ENCODE measurements at regions not wholly inside any gene's neighbourhood (a gene's known extent, or its start where the extent isn't known, plus 50 kb on each side); places are given as distances from the start of the nearest gene placed in this dataset.

DNA sequence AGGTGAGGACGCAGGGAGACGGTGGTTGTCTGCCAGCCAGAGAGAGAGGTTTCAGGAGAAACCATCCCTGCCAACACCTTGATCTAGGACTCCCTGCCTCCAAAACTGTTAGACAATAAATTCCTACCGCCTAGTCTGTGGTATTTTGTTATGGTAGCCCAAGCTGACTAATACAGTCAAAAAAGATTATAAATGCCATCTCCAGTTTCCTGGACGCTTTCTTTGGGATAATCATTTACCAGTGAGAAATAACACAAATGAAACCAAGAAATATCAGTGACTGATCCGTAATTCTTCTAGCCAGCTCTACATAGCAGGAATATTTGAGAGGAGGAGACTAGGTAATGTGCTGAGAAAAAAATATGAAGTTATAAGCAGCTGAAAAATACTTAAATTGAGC is 707.8 kb upstream of the LMCD1 start:
- DNase-seq (ENCODE audit: low spot score), result no peak

DNA sequence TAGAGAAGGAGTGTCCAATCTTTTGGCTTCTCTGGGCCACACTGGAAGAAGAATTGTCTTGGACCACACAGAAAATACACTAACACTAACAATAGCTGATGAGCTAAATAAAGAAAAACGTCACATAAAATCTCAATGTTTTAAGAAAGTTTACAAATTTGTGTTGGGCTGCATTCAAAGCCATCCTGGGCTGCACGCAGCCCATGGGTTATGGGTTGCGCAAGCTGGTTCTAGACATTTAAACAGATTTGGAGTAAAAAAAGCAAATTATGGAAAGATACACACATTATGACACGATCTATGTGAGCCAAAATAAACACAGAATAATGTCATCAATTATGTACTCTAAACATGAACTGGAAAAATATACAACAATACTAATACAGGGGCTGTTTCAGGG is 703.3 kb upstream of the LMCD1 start:
- DNase-seq (ENCODE audit: low spot score), result no peak

DNA sequence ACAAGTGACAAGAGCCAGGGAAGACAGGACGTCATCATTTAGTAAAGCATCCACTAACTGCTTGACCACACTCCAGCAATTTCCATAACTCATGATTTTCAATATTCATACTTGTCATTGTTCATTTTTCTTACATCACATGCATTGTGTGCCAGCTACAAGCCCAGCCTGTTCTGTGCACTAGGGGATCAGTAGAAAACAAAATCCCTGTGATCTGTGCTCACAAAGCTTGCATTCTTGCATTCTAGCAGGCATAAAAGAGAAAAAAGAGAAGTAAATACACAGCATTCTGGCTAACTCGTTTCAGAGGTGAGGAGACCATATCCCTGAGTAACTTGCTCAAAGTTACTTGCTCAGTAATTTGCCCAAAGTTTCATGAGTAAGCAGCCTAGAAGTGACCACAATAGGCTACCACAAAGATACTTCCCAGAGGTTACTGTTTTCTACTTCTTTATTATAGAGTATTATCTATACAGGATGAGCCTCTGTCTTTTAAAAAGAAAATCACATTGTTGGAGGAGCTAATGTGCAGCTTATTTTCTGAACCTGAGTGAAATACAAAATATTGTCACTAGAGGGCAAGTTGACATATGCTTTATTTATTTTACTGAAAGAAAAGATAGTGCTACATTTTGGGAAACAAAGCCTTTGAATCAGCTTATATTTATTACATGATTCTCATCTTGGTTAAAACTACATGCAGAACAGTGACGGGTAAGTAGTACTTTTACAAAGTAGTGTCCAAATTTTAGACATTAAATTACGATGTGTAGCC is 701.4 kb upstream of the LMCD1 start:
- no peak for DNase-seq (ENCODE audit: low spot score)

DNA sequence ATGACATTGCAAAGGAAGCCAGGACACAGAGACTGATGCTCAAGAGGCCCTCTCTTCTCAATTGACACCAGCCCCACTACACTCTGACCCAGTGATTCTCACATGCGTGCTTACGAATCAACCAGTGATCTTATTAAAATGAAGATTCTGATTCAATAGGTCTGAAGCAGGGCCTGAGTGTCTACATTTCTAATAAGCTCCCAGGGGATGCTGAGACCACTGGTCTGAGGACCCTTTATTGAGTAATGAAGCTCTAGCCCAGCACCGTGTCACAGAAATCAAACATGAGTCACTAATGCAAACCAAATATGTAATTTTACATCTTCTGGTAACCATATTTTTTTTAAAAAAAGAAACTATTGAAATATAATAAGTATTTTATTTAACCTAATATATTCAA is 689.1 kb upstream of the LMCD1 start:
- DNase-seq (ENCODE audit: low spot score), result no peak

DNA sequence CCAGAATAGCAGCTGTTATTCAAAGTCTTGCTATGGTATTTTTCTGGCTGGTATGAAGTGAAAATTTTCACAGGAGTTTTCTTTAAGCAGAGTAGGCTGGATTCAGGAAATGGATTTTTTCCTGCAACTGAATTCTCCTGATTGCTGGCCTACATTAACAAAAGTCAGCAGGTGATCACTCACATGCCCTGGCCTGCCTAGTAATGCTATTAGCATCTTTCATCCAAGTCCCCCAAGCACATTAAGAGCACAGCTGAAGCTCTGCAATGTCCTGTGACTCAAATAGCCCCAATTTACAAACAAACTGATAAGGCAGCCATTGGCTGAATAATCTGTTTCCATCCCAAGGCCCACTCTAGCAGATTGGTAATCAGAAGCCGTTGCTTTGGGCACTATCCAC is 688.3 kb upstream of the LMCD1 start:
- DNase-seq (ENCODE audit: low spot score), result no peak

DNA sequence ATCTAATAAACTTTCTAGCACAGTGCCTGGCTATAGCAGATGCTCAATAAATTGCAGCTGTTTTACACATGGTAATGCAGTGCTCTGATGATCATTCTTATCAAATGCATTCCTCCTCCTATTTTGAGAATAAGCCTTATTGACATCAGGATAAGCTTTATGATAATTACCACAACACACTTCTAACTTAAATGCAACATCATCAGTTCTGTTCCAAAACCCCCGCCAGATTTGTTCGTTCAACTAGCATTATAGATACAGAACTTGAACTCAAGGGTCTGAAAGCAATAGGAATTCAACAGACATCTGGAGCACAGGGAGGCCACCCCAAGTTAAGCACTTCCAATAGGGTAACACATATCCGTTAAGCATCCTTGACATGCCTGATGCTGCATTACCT is 684.4 kb upstream of the LMCD1 start:
- no peak for DNase-seq (ENCODE audit: low spot score)

DNA sequence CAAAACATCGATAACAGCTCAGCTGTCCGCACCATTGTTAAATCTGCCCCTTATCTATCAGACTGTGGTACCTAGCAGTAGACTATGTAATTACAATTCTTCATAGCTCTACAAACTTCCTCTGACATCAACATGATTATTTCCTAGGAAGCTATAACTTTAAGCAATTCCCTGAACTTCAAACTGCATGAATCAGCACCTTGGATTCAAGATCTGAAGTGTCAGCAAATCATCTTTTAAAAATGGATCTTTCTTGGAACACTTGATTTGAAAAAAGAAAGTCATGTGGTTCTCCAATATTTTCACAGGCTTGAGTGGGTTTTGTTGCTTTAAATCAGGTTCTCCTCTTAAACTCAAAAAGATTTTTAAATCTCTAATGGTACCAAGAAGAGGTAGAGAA is 680.7 kb upstream of the LMCD1 start:
- DNase-seq (ENCODE audit: low spot score), result no peak

DNA sequence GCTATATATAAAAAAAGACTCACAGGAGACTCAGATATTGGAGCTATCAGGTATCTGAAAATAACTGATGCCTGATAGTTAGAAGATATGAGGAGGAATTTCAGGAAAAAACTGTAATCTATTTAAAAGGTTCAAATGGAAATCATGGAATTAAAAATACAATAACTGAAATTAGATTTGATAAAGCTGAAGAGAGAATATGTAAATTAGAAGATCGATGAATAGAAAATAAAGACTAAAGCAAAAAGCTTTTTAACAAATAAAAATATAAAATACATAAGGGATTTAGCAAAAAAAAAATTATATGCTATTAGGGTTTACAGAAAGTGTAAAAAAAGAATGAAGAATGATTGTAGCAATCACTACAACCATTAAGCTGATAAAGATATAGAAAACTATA is 679.8 kb upstream of the LMCD1 start:
- DNase-seq (ENCODE audit: low spot score), result no peak

DNA sequence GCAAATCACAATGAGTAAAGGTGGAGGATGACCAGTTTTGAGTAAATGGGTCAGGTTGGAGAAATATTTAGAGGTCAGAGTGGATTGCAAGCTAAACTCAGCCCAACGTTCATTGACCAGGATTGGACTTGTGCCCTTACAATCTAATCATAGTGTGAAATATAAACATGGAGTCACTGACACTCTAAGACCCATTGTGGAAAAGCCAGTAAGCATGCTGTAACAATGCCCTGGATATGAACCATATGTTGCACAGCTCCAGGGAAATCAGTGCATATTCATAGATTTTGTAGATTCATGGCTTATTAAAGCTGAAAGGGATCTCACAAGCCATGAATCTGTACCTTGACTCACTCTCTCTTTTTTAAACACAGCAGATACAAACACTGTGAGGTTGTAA is 660.2 kb upstream of the LMCD1 start:
- DNase-seq (ENCODE audit: low spot score), result no peak

DNA sequence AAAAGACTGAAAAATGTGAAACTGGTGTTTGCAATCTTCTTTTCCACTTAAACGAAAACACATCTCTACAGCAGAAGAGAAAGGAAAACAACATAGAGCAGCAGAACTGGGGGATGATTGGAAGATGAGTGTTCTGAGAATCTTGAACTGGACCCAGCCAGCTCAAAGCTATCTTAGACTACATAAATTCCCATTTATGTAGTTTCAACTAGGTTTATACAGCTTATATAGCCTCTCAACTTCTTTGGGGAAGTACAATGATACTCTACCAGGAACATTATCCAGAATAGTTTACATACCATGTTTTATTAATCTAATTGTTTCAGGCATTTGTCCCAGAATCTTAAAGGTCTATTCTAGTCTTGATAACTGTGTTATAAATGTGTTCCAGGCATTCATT is 658.2 kb upstream of the LMCD1 start:
- DNase-seq (ENCODE audit: low spot score), result no peak

DNA sequence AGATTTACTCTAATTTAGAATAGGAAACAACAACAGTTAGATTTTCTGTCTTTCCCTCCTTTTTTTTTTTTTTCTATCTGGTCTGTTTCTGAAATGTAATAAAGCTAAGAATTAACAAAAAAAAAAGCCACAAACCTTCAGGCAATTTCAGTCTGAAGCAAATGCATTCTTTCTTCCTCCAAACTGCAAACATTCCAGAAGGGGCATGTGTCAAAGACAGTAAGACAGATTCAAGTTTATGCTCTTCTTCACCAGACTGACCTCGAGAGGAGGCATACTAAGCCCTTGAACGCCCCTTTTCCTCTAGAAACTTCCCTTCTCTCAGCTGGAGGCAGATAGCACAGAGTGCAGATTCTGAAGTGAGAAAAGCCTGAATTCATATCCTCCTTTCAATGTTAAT is 654.6 kb upstream of the LMCD1 start:
- DNase-seq (ENCODE audit: low spot score), result no peak

DNA sequence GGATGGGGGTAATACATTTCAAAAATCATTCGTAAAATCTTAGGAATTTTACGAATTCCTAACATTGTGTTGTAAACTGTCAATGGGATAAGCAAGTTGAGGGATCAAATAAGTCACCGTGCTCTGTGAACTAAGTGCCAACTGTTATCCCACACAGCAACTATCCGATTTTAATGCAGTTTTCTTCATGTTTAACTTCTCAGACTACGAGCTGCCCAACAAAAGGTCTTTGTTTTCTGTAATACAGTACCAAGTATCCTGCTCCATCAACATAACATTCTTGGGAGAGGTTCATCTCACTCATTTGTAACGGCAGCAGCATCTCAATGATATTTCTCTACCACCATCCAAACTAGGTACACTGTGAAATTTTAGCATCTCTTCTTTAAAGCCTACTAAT is 654.1 kb upstream of the LMCD1 start:
- no peak for DNase-seq (ENCODE audit: low spot score)

DNA sequence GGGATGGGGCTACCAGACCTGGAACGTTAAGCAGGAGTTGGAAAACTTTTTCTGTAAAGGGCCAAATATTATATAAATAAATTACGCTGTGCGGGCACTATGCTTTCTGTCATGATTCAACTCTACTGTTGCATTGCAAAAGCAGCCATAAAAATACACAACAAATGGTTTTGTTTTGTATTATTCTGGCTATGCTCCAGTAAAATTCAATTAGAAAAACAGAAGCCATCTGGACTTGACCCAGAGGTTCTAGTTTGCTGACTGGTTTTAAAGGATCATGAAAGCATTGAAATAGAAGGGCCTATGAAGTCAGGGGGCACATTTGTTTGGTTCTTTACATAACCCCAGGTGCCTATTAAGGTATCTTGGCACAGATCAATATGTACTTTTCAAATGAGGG is 647.4 kb upstream of the LMCD1 start:
- DNase-seq (ENCODE audit: low spot score), result no peak

DNA sequence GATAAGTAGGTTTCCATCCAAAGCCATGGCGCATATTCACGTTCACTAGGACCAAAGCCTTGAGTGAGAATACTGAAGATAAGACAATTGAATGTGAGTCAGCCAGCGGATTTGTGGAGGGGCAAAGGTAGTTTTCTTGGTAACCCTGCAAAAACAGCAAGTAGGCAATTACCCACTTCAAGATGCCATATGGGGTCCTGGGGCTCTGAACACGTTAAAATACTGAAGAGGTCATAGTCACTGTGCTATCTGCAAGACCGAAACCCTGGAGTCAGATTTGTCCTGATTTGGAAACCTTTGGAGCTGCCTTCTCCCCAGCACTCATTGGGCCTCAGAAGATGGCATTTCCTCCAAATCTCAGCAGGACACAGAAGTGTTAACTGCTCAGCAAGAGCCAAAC is 646.9 kb upstream of the LMCD1 start:
- no peak for DNase-seq (ENCODE audit: low spot score)

DNA sequence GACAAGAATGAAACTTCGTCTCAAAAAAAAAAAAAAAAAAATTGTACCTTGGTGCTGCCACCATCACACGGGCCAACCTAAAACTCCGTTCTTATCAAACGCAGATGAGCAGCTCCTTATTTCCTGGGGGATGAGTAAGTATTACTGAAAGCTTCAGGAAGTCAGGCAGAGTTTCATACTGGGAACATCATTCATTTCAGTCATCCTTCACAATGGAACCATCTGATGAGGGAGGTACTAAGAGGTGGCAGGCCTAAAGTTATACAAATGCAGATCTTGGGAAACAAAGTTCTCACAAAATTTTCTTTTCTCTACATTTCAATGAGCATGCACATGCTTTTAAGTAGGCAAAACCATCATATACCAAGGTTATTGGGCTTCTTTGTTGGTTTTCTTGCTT is 636.0 kb upstream of the LMCD1 start:
- no peak for DNase-seq (ENCODE audit: low spot score)

DNA sequence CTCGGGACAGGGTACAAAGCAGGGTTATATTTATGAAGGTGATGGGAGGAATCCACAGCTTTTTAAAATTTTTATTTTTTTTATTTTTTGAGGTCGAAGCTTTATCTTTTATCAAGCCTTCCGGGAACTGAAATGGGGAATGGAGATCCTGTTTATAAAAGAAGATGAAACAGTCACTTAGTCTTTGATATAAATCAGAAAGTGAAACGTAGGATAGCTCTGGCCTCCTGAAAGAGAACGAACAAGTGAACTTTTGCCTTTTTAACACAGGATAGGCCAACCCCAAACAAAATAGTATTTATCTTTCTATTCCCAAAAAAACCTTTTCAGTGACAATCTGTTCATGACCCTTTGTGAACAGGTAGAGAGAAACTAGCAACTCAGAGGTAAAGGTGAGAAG is 634.0 kb upstream of the LMCD1 start:
- DNase-seq (ENCODE audit: low spot score), result no peak

DNA sequence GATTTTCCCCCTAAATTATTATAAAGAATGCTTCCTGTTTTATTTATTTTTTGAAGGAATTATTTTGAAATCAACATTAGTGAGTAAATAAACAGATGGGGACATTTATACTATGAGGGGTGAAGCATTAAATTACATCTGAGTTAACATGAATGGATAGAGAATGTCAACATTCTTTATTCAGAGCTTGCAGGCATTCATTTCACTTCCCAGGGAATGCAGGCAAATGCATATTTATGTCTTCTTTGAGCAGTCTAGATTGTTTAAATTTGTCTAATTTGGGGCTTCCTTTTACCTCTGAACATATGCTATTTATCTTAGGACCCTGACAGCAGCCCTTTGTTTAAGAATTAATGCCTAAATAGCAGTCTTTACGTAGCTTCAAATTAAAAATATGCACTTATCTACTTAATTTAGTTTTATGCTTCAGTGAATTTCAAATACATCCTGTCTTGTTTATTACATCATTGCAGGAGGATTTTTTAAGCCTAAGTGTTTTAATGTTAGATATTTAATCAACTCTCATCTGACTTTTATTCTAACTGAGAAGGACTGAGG is 630.5 kb upstream of the LMCD1 start:
- no peak for DNase-seq (ENCODE audit: low spot score)

DNA sequence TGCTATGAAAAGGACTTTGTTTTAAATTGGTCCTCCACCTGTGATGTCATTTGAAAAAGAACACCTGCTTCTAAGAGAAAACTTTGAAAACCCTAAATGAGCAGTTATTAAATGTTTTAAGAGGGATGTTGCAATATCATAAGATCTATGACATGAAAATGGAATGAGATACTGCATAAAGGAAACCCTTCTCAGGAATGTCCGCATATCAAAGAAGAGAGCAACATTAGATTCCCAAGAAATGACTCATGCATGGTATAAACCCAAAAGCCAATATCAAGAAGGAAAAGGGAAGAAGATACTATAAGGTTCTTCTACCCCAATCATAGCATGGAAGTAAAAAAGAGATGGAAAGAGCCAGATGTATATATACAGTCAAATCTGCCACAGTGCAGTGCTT is 627.5 kb upstream of the LMCD1 start:
- peak; percentile 39 for DNase-seq (ENCODE audit: low spot score)

DNA sequence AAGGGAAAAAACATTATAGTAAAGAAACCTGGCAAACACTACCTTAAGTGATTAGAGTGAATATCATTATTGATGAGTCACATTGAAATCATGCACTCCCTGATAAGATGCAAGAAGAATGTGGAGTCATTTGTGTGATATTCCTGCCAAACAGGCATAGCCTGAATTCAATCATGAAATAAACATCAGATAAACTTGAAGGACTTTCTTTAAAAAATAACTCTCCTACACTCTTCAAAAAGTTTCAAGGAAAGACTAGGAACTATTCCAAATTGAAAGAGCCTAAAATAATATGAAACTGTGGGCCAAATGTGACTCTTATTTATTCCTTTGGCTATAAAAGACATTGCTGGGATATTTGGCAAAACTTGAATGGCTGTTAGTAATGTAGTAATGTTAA is 625.7 kb upstream of the LMCD1 start:
- peak; percentile 34 for DNase-seq (ENCODE audit: low spot score)

DNA sequence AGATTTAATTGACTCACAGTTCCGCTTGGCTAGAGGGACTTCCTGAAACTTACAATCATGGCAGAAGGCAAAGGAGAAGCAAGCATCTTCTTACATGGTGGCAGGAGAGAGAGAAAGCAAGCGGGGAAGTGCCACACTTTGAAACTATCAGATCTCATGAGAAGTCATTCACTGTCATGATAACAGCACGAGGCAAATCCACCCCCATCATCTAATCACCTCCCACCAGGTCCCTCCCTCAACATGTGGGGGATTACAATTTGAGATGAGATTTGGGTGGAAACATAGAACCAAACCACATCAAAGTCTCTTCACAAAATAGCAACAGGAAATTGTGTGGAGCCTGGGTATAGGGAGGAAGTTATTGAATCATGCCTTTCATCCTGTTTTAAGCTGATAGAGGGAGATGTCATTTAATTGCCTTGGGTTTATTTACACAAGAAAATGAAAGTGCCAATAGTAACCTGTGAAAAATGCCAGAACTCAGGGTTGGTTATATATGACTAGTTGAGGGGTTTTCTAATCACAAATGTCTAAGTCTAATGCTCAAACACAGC is 624.8 kb upstream of the LMCD1 start:
- peak; percentile 42 for DNase-seq (ENCODE audit: low spot score)

DNA sequence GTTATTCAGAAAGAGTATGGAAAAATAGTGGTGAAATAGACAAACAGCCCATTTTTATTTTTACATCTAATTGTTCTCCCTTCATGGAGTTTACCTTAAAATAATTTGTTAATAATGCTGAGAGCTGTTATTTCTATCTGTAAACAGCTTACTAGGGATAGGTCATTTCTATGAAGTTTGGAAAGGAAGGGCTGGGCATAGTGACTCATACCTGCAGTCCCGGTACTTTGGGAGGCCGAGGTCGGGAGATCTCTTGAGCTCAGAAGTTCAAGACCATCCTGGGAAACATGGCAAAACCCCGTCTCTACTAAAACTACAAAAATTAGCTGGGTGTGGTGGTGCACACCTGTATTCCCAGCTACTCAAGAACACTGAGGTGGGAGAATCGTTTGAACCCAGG is 624.3 kb upstream of the LMCD1 start:
- DNase-seq (ENCODE audit: low spot score), result peak; percentile 4

DNA sequence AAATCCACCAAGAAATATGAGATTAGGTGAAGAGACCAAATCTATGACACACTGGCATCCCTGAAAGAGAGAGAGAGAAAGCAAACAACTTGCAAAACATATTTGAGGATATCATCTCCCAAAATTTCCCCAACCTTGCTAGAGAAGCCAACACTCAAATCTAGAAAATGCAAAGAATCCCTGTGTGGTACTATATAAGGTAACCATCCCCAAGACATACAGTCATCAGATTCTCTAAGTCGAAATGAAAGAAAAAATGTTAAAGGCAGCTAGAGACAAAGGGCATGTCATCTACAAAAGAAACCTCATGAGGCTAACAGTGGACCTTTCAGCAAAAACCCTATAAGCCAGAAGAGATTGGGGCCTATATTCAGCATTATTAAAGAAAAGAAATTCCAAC is 622.1 kb upstream of the LMCD1 start:
- no peak for DNase-seq (ENCODE audit: low spot score)

DNA sequence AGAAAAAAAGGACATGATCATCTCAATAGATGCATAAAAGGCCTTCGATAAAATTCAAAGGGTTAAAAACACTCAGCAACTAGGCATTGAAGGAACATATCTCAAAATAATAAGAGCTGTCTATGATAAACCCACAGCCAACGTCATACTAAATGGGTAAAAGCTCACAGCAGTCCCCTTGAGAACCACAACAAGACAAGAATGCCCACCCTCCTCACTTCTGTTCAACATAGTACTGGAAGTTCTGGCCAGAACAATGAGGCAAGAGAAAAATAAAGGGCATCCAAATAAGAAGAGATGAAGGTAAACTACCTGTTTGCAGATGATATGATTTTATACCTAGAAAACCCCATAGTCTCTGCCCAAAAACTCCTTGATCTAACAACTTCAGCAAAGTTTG is 619.7 kb upstream of the LMCD1 start:
- DNase-seq (ENCODE audit: low spot score), result no peak

DNA sequence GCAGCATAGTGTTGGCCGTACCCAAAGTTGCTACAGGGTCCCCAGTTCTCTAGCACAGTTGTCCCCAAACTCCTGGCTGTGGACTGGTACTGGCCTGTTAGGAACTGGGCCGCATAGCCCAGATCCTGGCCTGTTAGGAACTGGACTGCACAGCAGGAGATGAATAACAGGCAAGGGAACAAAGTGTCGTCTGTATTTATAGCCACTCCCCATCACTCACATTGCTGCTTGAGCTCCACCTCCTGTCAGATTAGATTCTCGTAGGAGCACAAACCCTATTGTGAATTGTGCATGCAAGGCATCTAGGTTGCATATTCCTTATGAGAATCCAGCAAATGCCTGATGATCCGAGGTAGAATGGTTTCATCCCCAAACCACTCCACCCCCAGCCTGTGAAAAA is 604.0 kb upstream of the LMCD1 start:
- DNase-seq (ENCODE audit: low spot score), result no peak

Measured in A172 (cell line).